ENCODE measurements at regions not wholly inside any gene's neighbourhood (a gene's known extent, or its start where the extent isn't known, plus 50 kb on each side); places are given as distances from the start of the nearest gene placed in this dataset.

GRCh38 chr7:34277016-34277802 is 371.9 kb downstream of the BMPER start:
- no peaks in the 10 kb centered on the region for H3K9me3 ChIP-seq
- H3K27me3 ChIP-seq: no peaks in the 10 kb centered on the region
- H3K4me3 ChIP-seq: no peak overlapping the region
- intact Hi-C loops (cut with DNase I): no loop called here
- WGBS: 68% methylated on average over 7 of the region's 7 CpGs
- TF ChIP-seq CTCF (IDR thresholded peaks at IDR 0.05): no peak
- no peak for TF ChIP-seq EP300 (IDR thresholded peaks at IDR 0.05)
- no peak for TF ChIP-seq POLR2A (IDR thresholded peaks at IDR 0.05; ENCODE audit: low read depth)
- no peak for TF ChIP-seq POLR2AphosphoS5 (IDR thresholded peaks at IDR 0.05)
- no peak overlapping the region for H3K27ac ChIP-seq (replicated peaks in 1 of 4)
- no peaks in the 10 kb centered on the region for H3K36me3 ChIP-seq
- H3K4me1 ChIP-seq: no peaks in the 10 kb centered on the region
- DNase-seq (ENCODE audit: extremely low spot score): no peak

- no peaks in the 10 kb centered on the region for H3K9me3 ChIP-seq
- no peaks in the 10 kb centered on the region for H3K36me3 ChIP-seq
- TF ChIP-seq POLR2AphosphoS5 (IDR thresholded peaks at IDR 0.05): no peak
- no peak for TF ChIP-seq EP300 (IDR thresholded peaks at IDR 0.05)
- TF ChIP-seq CTCF (IDR thresholded peaks at IDR 0.05): no peak
- TF ChIP-seq POLR2A (IDR thresholded peaks at IDR 0.05; ENCODE audit: low read depth): no peak
- WGBS: 51% methylated on average over 4 of the region's 4 CpGs
- intact Hi-C loops (cut with DNase I): no loop called here
- H3K27me3 ChIP-seq: no peaks in the 10 kb centered on the region
- H3K4me3 ChIP-seq: no peak overlapping the region
- no peak for DNase-seq (ENCODE audit: extremely low spot score)
- no peaks in the 10 kb centered on the region for H3K4me1 ChIP-seq
- H3K27ac ChIP-seq (replicated peaks in 1 of 4): no peak overlapping the region
Measured at GRCh38 chr7:34277803-34278199, 372.5 kb downstream of the BMPER start.

- WGBS: 100% methylated on average over 1 of the region's 1 CpG
- TF ChIP-seq POLR2AphosphoS5 (IDR thresholded peaks at IDR 0.05) (no peak), EP300 (IDR thresholded peaks at IDR 0.05) (no peak), CTCF (IDR thresholded peaks at IDR 0.05) (no peak), POLR2A (IDR thresholded peaks at IDR 0.05; ENCODE audit: low read depth) (no peak)
Measured at GRCh38 chr7:34281260-34281659, 375.9 kb downstream of the BMPER start.

GRCh38 chr7:34282271-34282670 is 375.7 kb upstream of the NPSR1 start:
- no peaks in the 10 kb centered on the region for H3K36me3 ChIP-seq
- H3K9me3 ChIP-seq: no peaks in the 10 kb centered on the region
- H3K4me3 ChIP-seq: no peak overlapping the region
- H3K27ac ChIP-seq (replicated peaks in 1 of 4): no peak overlapping the region
- DNase-seq (ENCODE audit: extremely low spot score): no peak
- 18% methylated on average over 1 of the region's 1 CpG for WGBS
- intact Hi-C loops (cut with DNase I): no loop called here
- no peak for TF ChIP-seq POLR2AphosphoS5 (IDR thresholded peaks at IDR 0.05)
- no peak for TF ChIP-seq POLR2A (IDR thresholded peaks at IDR 0.05; ENCODE audit: low read depth)
- TF ChIP-seq EP300 (IDR thresholded peaks at IDR 0.05): no peak
- no peak for TF ChIP-seq CTCF (IDR thresholded peaks at IDR 0.05)
- no peaks in the 10 kb centered on the region for H3K4me1 ChIP-seq
- no peaks in the 10 kb centered on the region for H3K27me3 ChIP-seq

More at GRCh38 chr7:34281260-34281659, 375.9 kb downstream of the BMPER start:
- no peaks in the 10 kb centered on the region for H3K9me3 ChIP-seq
- intact Hi-C loops (cut with DNase I): no loop called here
- no peaks in the 10 kb centered on the region for H3K27me3 ChIP-seq
- H3K4me3 ChIP-seq: no peak overlapping the region
- H3K36me3 ChIP-seq: no peaks in the 10 kb centered on the region
- no peak for DNase-seq (ENCODE audit: extremely low spot score)
- H3K27ac ChIP-seq (replicated peaks in 1 of 4): no peak overlapping the region
- no peaks in the 10 kb centered on the region for H3K4me1 ChIP-seq

GRCh38 chr7:34296663-34297062 is 361.4 kb upstream of the NPSR1 start:
- Histone ChIP-seq H3K27ac (replicated peaks in 1 of 4) (no peak overlapping the region), H3K36me3 (no peaks in the 10 kb centered on the region), H3K4me1 (no peaks in the 10 kb centered on the region), H3K4me3 (no peak overlapping the region), H3K27me3 (no peaks in the 10 kb centered on the region), H3K9me3 (no peaks in the 10 kb centered on the region)
- WGBS: 55% methylated on average over 1 of the region's 1 CpG
- no peak for DNase-seq (ENCODE audit: extremely low spot score)
- TF ChIP-seq POLR2AphosphoS5 (IDR thresholded peaks at IDR 0.05) (no peak), CTCF (IDR thresholded peaks at IDR 0.05) (no peak), EP300 (IDR thresholded peaks at IDR 0.05) (no peak), POLR2A (IDR thresholded peaks at IDR 0.05; ENCODE audit: low read depth) (no peak)
- intact Hi-C loops (cut with DNase I): no loop called here

Data from esophagus muscularis mucosa (tissue), 4 donors.